H1 (cell line): ENCODE measurements at regions not wholly inside any gene's neighbourhood (a gene's known extent, or its start where the extent isn't known, plus 50 kb on each side); places are given as distances from the start of the nearest gene placed in this dataset.

ENCODE experiments used
- CTCF ChIA-PET: fragments of 300-600 bp; sonication (Branson Sonifier 250); formaldehyde crosslinking; loops from one replicate; lab custom pipeline; 2021; ENCODE audit not compliant: partially characterized antibody; lab: Charles Lee
- POLR2A ChIA-PET: fragments of 300-600 bp; sonication (Branson Sonifier 250); formaldehyde crosslinking; loops from one replicate; lab custom pipeline; 2021; ENCODE audit warnings: inconsistent platforms; ENCODE audit not compliant: partially characterized antibody; lab: Charles Lee
- DNase-seq, 2 experiments: peaks; one replicate each; pipeline versions ENCODE4 v3.0.0 to v3.0.0-alpha.2; 2010 to 2022; ENCODE audit warnings: low spot score in 2 of 2, low read depth in 1 of 2, mixed read lengths in 1 of 2
- FAIRE-seq: peaks from 2 replicates; lab custom pipeline; 2011; peaks lifted over from hg19 to GRCh38; lab: Jason Lieb, UNC
- H2AFZ ChIP-seq: 2 replicates; pipeline ENCODE4 v1.8.1; 2012; ENCODE audit warnings: low read length, inconsistent platforms
- H2AK5ac ChIP-seq: 2 replicates; pipeline ENCODE4 v1.6.1; 2013; ENCODE audit warnings: low read depth, low read length
- H2BK120ac ChIP-seq: replicated peaks from 2 replicates; pipeline ENCODE3; 2013; ENCODE audit warnings: low read depth, low read length, inconsistent platforms
- H2BK12ac ChIP-seq: 2 replicates; pipeline ENCODE4 v1.6.1; 2013; ENCODE audit warnings: low read depth, low read length
- H2BK15ac ChIP-seq: 2 replicates; pipeline ENCODE4 v1.6.1; 2013; ENCODE audit warnings: low read length
- H2BK20ac ChIP-seq: 2 replicates; pipeline ENCODE4 v1.6.1; 2013; ENCODE audit warnings: low read length
- H2BK5ac ChIP-seq: 2 replicates; pipeline ENCODE4 v1.6.1; 2013; ENCODE audit warnings: low read depth, low read length
- H3K14ac ChIP-seq: 2 replicates; pipeline ENCODE4 v1.6.1; 2013; ENCODE audit warnings: inconsistent platforms; ENCODE audit not compliant: insufficient read length
- H3K18ac ChIP-seq: 2 replicates; pipeline ENCODE4 v1.6.1; 2013; ENCODE audit warnings: low read length; ENCODE audit errors: extremely low read depth
- H3K23ac ChIP-seq: 2 replicates; pipeline ENCODE4 v1.6.1; 2013; ENCODE audit warnings: inconsistent platforms; ENCODE audit not compliant: insufficient read length
- H3K23me2 ChIP-seq: 2 replicates; pipeline ENCODE4 v1.6.1; 2013; ENCODE audit warnings: low read depth, low read length
- H3K27ac ChIP-seq: 2 replicates; pipeline ENCODE4 v1.6.1; 2011; ENCODE audit warnings: low read depth, low read length, inconsistent platforms
- H3K27me3 ChIP-seq, 4 experiments: replicated peaks in 1 of 4; 1 replicate in 1 of 4; 2 replicates in 3 of 4; pipeline versions ENCODE4 v1.6.1 to v1.8.1; 2011 to 2013; ENCODE audit warnings: low read length in 3 of 4, mild to moderate bottlenecking in 3 of 4, inconsistent platforms in 2 of 4, mixed read lengths in 2 of 4, moderate library complexity in 1 of 4; ENCODE audit not compliant: control insufficient read depth in 3 of 4, insufficient read depth in 3 of 4; ENCODE audit errors: extremely low read depth in 1 of 4
- H3K36me3 ChIP-seq, 4 experiments: 2 replicates each; pipeline versions ENCODE4 v1.6.1 to v1.8.1; 2011 to 2013; ENCODE audit warnings: mild to moderate bottlenecking in 4 of 4, low read length in 3 of 4, moderate library complexity in 2 of 4, control low read depth in 1 of 4, inconsistent platforms in 1 of 4; ENCODE audit not compliant: insufficient read depth in 4 of 4, control insufficient read depth in 2 of 4
- H3K4ac ChIP-seq: replicated peaks from 2 replicates; pipeline ENCODE3; 2013; ENCODE audit warnings: low read length, low read depth, mixed read lengths, inconsistent platforms; ENCODE audit not compliant: insufficient read length
- H3K4me1 ChIP-seq, 4 experiments: replicated peaks in 1 of 4; 1 replicate in 1 of 4; 2 replicates in 3 of 4; pipeline versions ENCODE4 v1.6.1 to v1.8.1; 2011 to 2013; ENCODE audit warnings: low read length in 3 of 4, inconsistent platforms in 2 of 4, mixed read lengths in 1 of 4; ENCODE audit not compliant: insufficient read depth in 4 of 4, control insufficient read depth in 3 of 4
- H3K4me2 ChIP-seq, 2 experiments: 2 replicates each; pipeline versions ENCODE4 v1.6.1 to v1.8.1; 2011 to 2013; ENCODE audit warnings: low read depth in 2 of 2, low read length in 2 of 2, control low read depth in 1 of 2, inconsistent platforms in 1 of 2, mild to moderate bottlenecking in 1 of 2; ENCODE audit not compliant: insufficient read depth in 1 of 2
- H3K4me3 ChIP-seq, 4 experiments: fragments of 200-600, 300-600 bp in 1 of 4; sonication (generic), shearing (Covaris generic), sonication (Bioruptor Twin) in 1 of 4; 2 replicates each; pipeline versions ENCODE4 v1.5.1 to v1.8.1; 2011 to 2016; ENCODE audit warnings: low read length in 4 of 4, low read depth in 3 of 4, control low read depth in 2 of 4, inconsistent platforms in 2 of 4, mild to moderate bottlenecking in 2 of 4, mixed read lengths in 1 of 4, moderate library complexity in 1 of 4; ENCODE audit not compliant: insufficient read depth in 2 of 4; ENCODE audit errors: extremely low read depth in 1 of 4
- H3K56ac ChIP-seq: replicated peaks from 2 replicates; pipeline ENCODE3; 2013; ENCODE audit warnings: low read depth, mild to moderate bottlenecking, mixed read lengths, low read length, inconsistent platforms; ENCODE audit not compliant: insufficient read length
- H3K79me1 ChIP-seq: 2 replicates; pipeline ENCODE4 v1.6.1; 2013; ENCODE audit warnings: low read depth, low read length, control low read depth
- H3K79me2 ChIP-seq, 2 experiments: 2 replicates each; pipeline versions ENCODE4 v1.6.1 to v1.8.1; 2012 to 2013; ENCODE audit warnings: low read length in 2 of 2, mild to moderate bottlenecking in 2 of 2, inconsistent platforms in 1 of 2; ENCODE audit not compliant: insufficient read depth in 2 of 2, control insufficient read depth in 1 of 2
- H3K9ac ChIP-seq, 4 experiments: replicated peaks in 1 of 4; 1 replicate in 1 of 4; 2 replicates in 3 of 4; pipeline versions ENCODE4 v1.6.1 to v1.8.1; 2011 to 2013; ENCODE audit warnings: low read depth in 3 of 4, low read length in 3 of 4, control low read depth in 2 of 4, mild to moderate bottlenecking in 2 of 4, moderate library complexity in 2 of 4, inconsistent platforms in 1 of 4; ENCODE audit errors: extremely low read depth in 1 of 4
- H3K9me3 ChIP-seq, 2 experiments: 2 replicates each; pipeline versions ENCODE4 v1.6.1 to v1.8.1; 2012 to 2013; ENCODE audit warnings: mild to moderate bottlenecking in 2 of 2, moderate library complexity in 2 of 2, control low read depth in 1 of 2, inconsistent platforms in 1 of 2, low read depth in 1 of 2, low read length in 1 of 2, mixed read lengths in 1 of 2; ENCODE audit not compliant: insufficient read depth in 2 of 2
- H4K20me1 ChIP-seq, 2 experiments: replicated peaks in 1 of 2; 2 replicates each; pipeline versions ENCODE3 to v1.8.1; 2011 to 2013; ENCODE audit warnings: inconsistent platforms in 2 of 2, low read length in 2 of 2, mild to moderate bottlenecking in 1 of 2; ENCODE audit not compliant: insufficient read depth in 2 of 2, control insufficient read depth in 1 of 2
- H4K5ac ChIP-seq: 2 replicates; pipeline ENCODE4 v1.6.1; 2013; ENCODE audit warnings: low read length, low read depth, mixed read lengths, inconsistent platforms; ENCODE audit not compliant: insufficient read length
- H4K8ac ChIP-seq: 2 replicates; pipeline ENCODE4 v1.8.0; 2013; ENCODE audit warnings: mild to moderate bottlenecking, moderate library complexity, low read length, inconsistent platforms; ENCODE audit not compliant: insufficient read depth; ENCODE audit errors: extremely low read depth
- H4K91ac ChIP-seq: replicated peaks from 2 replicates; pipeline ENCODE3; 2013; ENCODE audit warnings: low read length, mixed read lengths, inconsistent platforms; ENCODE audit not compliant: insufficient read length
- ATF3 ChIP-seq: IDR thresholded peaks from 2 replicates; pipeline ENCODE4 v1.6.1; 2011; ENCODE audit warnings: low read depth, mild to moderate bottlenecking, low read length; ENCODE audit not compliant: insufficient read depth
- BRCA1 ChIP-seq: IDR thresholded peaks from 2 replicates; pipeline ENCODE4 v1.6.1; 2012; ENCODE audit warnings: low read depth, low read length, improper control_type of control experiment
- CBX5 ChIP-seq: fragments of 300-800, 300-1000 bp; sonication (generic); IDR thresholded peaks from 2 replicates; pipeline ENCODE4 v1.7.1; 2016; ENCODE audit warnings: antibody characterized with exemption, low read length, low read depth
- CBX8 ChIP-seq: fragments of 300-800, 300-1000 bp; sonication (generic); IDR thresholded peaks from 2 replicates; pipeline ENCODE4 v1.7.1; 2016; ENCODE audit warnings: low read depth, low read length, borderline replicate concordance
- HDAC2 ChIP-seq, 2 experiments: fragments of 300-600 bp in 1 of 2; sonication (generic) in 1 of 2; IDR thresholded peaks; 2 replicates each; pipeline ENCODE4 v1.6.1; 2011 to 2012; ENCODE audit warnings: low read depth in 2 of 2, low read length in 2 of 2, mild to moderate bottlenecking in 2 of 2, moderate library complexity in 2 of 2, borderline replicate concordance in 1 of 2, inconsistent platforms in 1 of 2
- KDM4A ChIP-seq: IDR thresholded peaks from one replicate; pipeline ENCODE4 v1.7.1; 2012; ENCODE audit warnings: low read depth, mild to moderate bottlenecking, moderate library complexity, low read length, inconsistent platforms; ENCODE audit not compliant: severe bottlenecking
- RBBP5 ChIP-seq: IDR thresholded peaks from 2 replicates; pipeline ENCODE4 v1.7.1; 2012; ENCODE audit warnings: low read depth, mild to moderate bottlenecking, inconsistent platforms, low read length, moderate library complexity, borderline replicate concordance
- RFX5 ChIP-seq: IDR thresholded peaks from 2 replicates; pipeline ENCODE4 v1.6.1; 2011; ENCODE audit warnings: low read depth, low read length, improper control_type of control experiment, borderline replicate concordance
- RNF2 ChIP-seq: fragments of 200-900, 300-1000 bp; sonication (generic); IDR thresholded peaks from 2 replicates; pipeline ENCODE4 v1.7.1; 2016; ENCODE audit warnings: borderline replicate concordance, low read depth, mild to moderate bottlenecking, antibody characterized with exemption, low read length; ENCODE audit not compliant: poor library complexity, severe bottlenecking; ENCODE audit errors: missing control alignments
- SIX5 ChIP-seq: IDR thresholded peaks from 2 replicates; pipeline ENCODE4 v1.6.1; 2011; ENCODE audit warnings: mild to moderate bottlenecking, low read depth, low read length
- SP1 ChIP-seq: IDR thresholded peaks from 2 replicates; pipeline ENCODE4 v1.6.1; 2011; ENCODE audit warnings: low read depth, low read length
- TAF7 ChIP-seq: optimal IDR thresholded peaks from 2 replicates; pipeline ENCODE3; 2011; ENCODE audit warnings: low read depth, mild to moderate bottlenecking, inconsistent platforms, low read length, moderate library complexity, borderline replicate concordance
- WGBS, 2 experiments: shearing (Covaris generic) in 1 of 2; methylation state at CpG; one replicate each; pipeline versions ENCODE4 v1.1.6 to v1.1.7; 2013 to 2015; ENCODE audit warnings: low lambda C conversion rate in 2 of 2, mixed read lengths in 2 of 2, inconsistent platforms in 1 of 2, low coverage in 1 of 2, missing lambda C conversion rate in 1 of 2; ENCODE audit not compliant: insufficient replicate concordance in 2 of 2, insufficient coverage in 1 of 2, insufficient read length in 1 of 2; ENCODE audit errors: extremely low coverage in 1 of 2, missing lambda C conversion rate in 1 of 2; 5-methylcytosine and 5-hydroxymethylcytosine counted together
- TF ChIP-seq, protein P1 (sequence below): IDR thresholded peaks from 2 replicates; pipeline ENCODE4 v1.6.1; 2012; ENCODE audit warnings: inconsistent platforms

- no peak overlapping the region for H3K4ac ChIP-seq
- no peak overlapping the region for H2BK12ac ChIP-seq
- no peak overlapping the region for H3K18ac ChIP-seq
- no peak overlapping the region for H3K9ac ChIP-seq
- TF ChIP-seq SP1: no peak
- no peak for TF ChIP-seq BRCA1
- no peak for TF ChIP-seq KDM4A
- no peak for TF ChIP-seq ATF3
- TF ChIP-seq SIX5: no peak
- TF ChIP-seq RBBP5: no peak
- no peak for TF ChIP-seq HDAC2 (IDR thresholded peaks at IDR 0.05; ENCODE audit: borderline replicate concordance in 1 of 2, low read depth in 2 of 2, low read length in 2 of 2)
- TF ChIP-seq, protein P1, sequence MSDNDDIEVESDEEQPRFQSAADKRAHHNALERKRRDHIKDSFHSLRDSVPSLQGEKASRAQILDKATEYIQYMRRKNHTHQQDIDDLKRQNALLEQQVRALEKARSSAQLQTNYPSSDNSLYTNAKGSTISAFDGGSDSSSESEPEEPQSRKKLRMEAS: no peak
- TF ChIP-seq TAF7: no peak
- no peak for TF ChIP-seq CBX5
- no peak for TF ChIP-seq RFX5
- TF ChIP-seq CBX8: no peak
- no peak for TF ChIP-seq RNF2
- peaks cover 0 to 5% of the 10 kb centered on the region in 2 experiments; a peak in 2 of 4 replicates for H3K9me3 ChIP-seq
- ChIA-PET CTCF (interaction anchor here (1.0 to 1.8 kb wide), 4 partner anchors 15 to 185 kb away, joined by 3 to 7 read pairs (median 4); no protein-coding TSS in a partner anchor), POLR2A (no interaction called here)
- H3K56ac ChIP-seq: no peak overlapping the region
- H3K27me3 ChIP-seq: no peaks in the 10 kb centered on the region; a peak in 1 of 7 replicates
- H2BK5ac ChIP-seq: no peak overlapping the region
- H3K36me3 ChIP-seq: no peaks in the 10 kb centered on the region; a peak in 2 of 8 replicates
- no peaks in the 10 kb centered on the region for H3K79me1 ChIP-seq
- WGBS, 2 experiments: 94% methylated on average over 5 of the region's 6 CpGs; no CpG with 5 or more reads in 1 of the 2 experiments
- H3K4me2 ChIP-seq: no peak overlapping the region
- H3K79me2 ChIP-seq: peaks cover 0 to 8% of the 10 kb centered on the region in 2 experiments; a peak in 2 of 4 replicates
- H3K23me2 ChIP-seq: no peaks in the 10 kb centered on the region
- H4K5ac ChIP-seq: no peak overlapping the region
- no peak overlapping the region for H2BK120ac ChIP-seq
- H2AFZ ChIP-seq: no peak overlapping the region
- no peak overlapping the region for H3K14ac ChIP-seq
- H4K20me1 ChIP-seq: peaks cover 0 to 4% of the 10 kb centered on the region in 2 experiments
- H3K4me1 ChIP-seq: no peaks in the 10 kb centered on the region
- H3K4me3 ChIP-seq: no peak overlapping the region
- H4K91ac ChIP-seq: no peak overlapping the region
- H2BK20ac ChIP-seq: no peak overlapping the region
- DNase-seq: no peak
- no peak overlapping the region for H2BK15ac ChIP-seq
- H2AK5ac ChIP-seq: no peak overlapping the region
- H4K8ac ChIP-seq: no peak overlapping the region
- no peak overlapping the region for H3K23ac ChIP-seq
- FAIRE-seq: no peak
- H3K27ac ChIP-seq: no peak overlapping the region
Observed at GRCh38 chr7:131873581-131873980, 317.2 kb upstream of the PODXL start.
